GM11168 (cell line): ENCODE measurements at regions not wholly inside any gene's neighbourhood (a gene's known extent, or its start where the extent isn't known, plus 50 kb on each side); places are given as distances from the start of the nearest gene placed in this dataset.
"Not testable (repeated sequence)": the region's sequence is repeated elsewhere in the genome, so short reads cannot be mapped to it uniquely, and the experiment has no call there.

Experiments
- in situ Hi-C: fragments of 300-500 bp; cut with MboI; formaldehyde crosslinking; loops from one replicate; pipeline ENCODE4 v1.12.0; 2022; ENCODE audit warnings: low sequenced_read_pairs; ENCODE audit not compliant: unreplicated experiment

- in situ Hi-C loops, result not testable (repeated sequence)
These were observed 291.7 kb upstream of the ZNF322 start for GRCh38 chr6:26951211-26951610.

- in situ Hi-C loops, result not testable (repeated sequence)
These were observed 291.4 kb upstream of the PRSS16 start for GRCh38 chr6:26956078-26956600.

- in situ Hi-C loops, result not testable (repeated sequence)
These were observed 290.8 kb upstream of the PRSS16 start for GRCh38 chr6:26956601-26957184.

GRCh38 chr6:26957399-26958127 lies 289.9 kb upstream of the PRSS16 start:
- in situ Hi-C loops, result not testable (repeated sequence)

GRCh38 chr6:26961236-26961635 lies 286.3 kb upstream of the PRSS16 start:
- in situ Hi-C loops, result not testable (repeated sequence)

- in situ Hi-C loops, result no loop called here
These were observed 245.1 kb upstream of the PRSS16 start for GRCh38 chr6:27002447-27002846.

- in situ Hi-C loops, result no loop called here
These were observed 240.5 kb upstream of the PRSS16 start for GRCh38 chr6:27007020-27007419.

GRCh38 chr6:27008613-27009012 lies 238.9 kb upstream of the PRSS16 start:
- in situ Hi-C loops, result not testable (repeated sequence)

GRCh38 chr6:27014053-27014452 lies 233.4 kb upstream of the PRSS16 start:
- in situ Hi-C loops, result not testable (repeated sequence)

GRCh38 chr6:27016689-27017088 lies 230.8 kb upstream of the PRSS16 start:
- in situ Hi-C loops, result no loop called here

- in situ Hi-C loops, result not testable (repeated sequence)
These were observed 229.1 kb upstream of the PRSS16 start for GRCh38 chr6:27018401-27018800.

- in situ Hi-C loops, result no loop called here
These were observed 227.6 kb upstream of the PRSS16 start for GRCh38 chr6:27019651-27020552.

- in situ Hi-C loops, result no loop called here
These were observed 227.0 kb upstream of the PRSS16 start for GRCh38 chr6:27020553-27020880.

GRCh38 chr6:27023664-27024063 lies 223.8 kb upstream of the PRSS16 start:
- in situ Hi-C loops, result no loop called here

- in situ Hi-C loops, result no loop called here
These were observed 222.2 kb upstream of the PRSS16 start for GRCh38 chr6:27025351-27025750.

GRCh38 chr6:27026361-27026760 lies 221.1 kb upstream of the PRSS16 start:
- in situ Hi-C loops, result no loop called here

- in situ Hi-C loops, result no loop called here
These were observed 216.2 kb upstream of the PRSS16 start for GRCh38 chr6:27031302-27031701.

- in situ Hi-C loops, result no loop called here
These were observed 209.0 kb upstream of the PRSS16 start for GRCh38 chr6:27038498-27038897.

GRCh38 chr6:27040244-27041042 lies 207.1 kb upstream of the PRSS16 start:
- in situ Hi-C loops, result no loop called here

GRCh38 chr6:27043244-27043643 lies 204.3 kb upstream of the PRSS16 start:
- in situ Hi-C loops, result no loop called here
